Activated T-cell treated with anti-CD3 and anti-CD28 coated beads for 1 hour (primary cell): ENCODE measurements at regions not wholly inside any gene's neighbourhood (a gene's known extent, or its start where the extent isn't known, plus 50 kb on each side); places are given as distances from the start of the nearest gene placed in this dataset.
"Not testable (repeated sequence)": the region's sequence is repeated elsewhere in the genome, so short reads cannot be mapped to it uniquely, and the experiment has no call there.

Source experiments
- DNase-seq: peaks from one replicate; pipeline ENCODE4 v3.0.0-alpha.2; 2020; ENCODE audit warnings: low read depth

- not testable (repeated sequence) for DNase-seq
These were observed 321.6 kb upstream of the NT5E start for GRCh38 chr6:85128256-85128655.

- no peak for DNase-seq
These were observed 322.1 kb upstream of the NT5E start for GRCh38 chr6:85127696-85128243.

GRCh38 chr6:85127168-85127498 lies 322.8 kb upstream of the NT5E start:
- no peak for DNase-seq

- no peak for DNase-seq
These were observed 323.3 kb upstream of the NT5E start for GRCh38 chr6:85126485-85127167.

- DNase-seq = no peak
These were observed 324.4 kb upstream of the NT5E start for GRCh38 chr6:85125526-85125925.

GRCh38 chr6:85124472-85125354 lies 325.2 kb upstream of the NT5E start:
- no peak for DNase-seq

- DNase-seq = no peak
These were observed 328.7 kb upstream of the NT5E start for GRCh38 chr6:85121158-85121557.

- no peak for DNase-seq
These were observed 331.1 kb upstream of the NT5E start for GRCh38 chr6:85118652-85119235.

DNA sequence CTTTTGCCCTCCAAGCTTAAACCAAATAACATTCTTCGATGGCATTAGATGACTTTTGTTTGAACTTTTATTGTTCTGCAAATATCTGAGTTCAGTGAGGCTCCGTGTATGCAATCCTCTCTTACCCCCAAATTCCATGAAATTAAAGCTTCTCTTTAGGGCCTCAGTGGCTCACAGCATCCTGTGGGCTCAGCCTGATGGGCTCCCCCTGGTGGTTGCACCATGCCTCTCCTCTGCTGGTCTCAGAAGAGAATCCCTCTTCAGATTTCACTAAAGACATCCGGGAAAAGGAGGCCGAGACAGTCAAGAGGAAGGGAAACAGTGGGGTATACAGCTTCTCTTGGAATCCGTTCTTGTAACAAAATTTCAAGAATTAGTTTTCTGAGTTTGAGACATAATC lies 331.6 kb upstream of the NT5E start:
- DNase-seq = no peak

DNA sequence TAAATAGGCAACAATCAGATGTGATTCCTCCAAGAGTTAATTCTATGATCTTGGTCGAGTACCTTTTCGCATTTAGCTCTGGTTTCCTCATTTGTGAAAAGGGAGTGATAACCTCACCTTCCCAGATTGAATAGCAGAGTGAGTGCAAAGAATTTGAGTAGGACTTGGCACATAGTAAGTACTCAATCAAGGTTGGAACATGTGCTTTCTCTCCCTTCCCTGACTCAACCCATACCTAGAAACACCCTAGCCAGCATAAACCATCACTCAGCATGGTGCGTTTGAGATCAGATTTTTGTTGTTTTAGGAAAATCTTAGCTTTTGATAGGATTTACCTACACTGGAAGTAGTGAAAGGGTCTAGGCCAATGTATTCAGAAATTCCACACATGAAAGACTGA lies 333.4 kb upstream of the NT5E start:
- DNase-seq = no peak

- DNase-seq = no peak
These were observed 334.0 kb upstream of the NT5E start for GRCh38 chr6:85115876-85116275.

- no peak for DNase-seq
These were observed 334.5 kb upstream of the NT5E start for GRCh38 chr6:85115376-85115775.

DNA sequence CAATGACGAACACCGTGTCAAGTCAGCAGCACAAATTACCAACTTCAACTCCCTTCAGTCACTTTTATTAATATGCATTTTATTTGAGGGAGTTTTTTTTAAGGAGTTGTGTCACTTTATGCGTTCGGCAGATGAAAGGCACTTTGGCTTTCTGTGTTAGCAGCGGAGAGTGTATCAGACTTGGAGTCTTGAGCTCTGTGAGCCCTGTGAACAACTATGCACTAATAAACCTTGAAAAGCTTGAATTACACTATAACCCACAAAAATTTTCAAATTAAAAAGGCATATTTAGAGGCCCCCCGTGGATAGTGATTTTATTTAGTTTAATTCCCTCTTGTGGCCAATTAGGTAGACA lies 335.3 kb upstream of the NT5E start:
- no peak for DNase-seq

DNA sequence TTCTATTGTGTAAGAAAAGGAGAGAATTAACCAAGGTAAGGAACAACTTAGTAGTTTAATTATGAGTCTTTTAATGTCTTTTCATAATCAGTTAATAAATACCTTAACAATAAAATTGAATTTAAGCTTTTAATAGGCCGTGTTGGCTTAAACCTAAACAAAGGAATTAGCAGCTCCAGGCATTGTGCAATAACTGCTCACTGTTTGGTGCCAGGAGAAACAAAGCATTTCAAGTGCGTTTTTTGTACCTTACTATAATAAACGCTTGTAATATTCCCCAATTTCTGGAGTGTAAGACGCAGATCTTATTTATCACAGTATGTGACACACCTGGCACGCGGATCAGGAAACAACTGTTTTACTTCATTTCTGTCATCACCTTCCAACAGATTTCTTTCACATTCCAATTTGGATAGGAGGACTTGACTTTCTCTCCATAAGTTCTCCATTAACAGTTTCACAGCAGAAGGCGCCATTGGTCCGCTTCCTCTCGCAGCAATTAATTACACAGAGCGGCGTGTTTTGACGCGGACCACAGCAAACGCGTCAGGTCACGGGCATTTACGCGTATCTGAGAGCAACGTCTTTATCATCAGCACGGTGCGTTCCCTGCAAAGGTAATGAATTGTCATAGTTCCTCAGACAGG lies 335.8 kb upstream of the NT5E start:
- no peak for DNase-seq

DNA sequence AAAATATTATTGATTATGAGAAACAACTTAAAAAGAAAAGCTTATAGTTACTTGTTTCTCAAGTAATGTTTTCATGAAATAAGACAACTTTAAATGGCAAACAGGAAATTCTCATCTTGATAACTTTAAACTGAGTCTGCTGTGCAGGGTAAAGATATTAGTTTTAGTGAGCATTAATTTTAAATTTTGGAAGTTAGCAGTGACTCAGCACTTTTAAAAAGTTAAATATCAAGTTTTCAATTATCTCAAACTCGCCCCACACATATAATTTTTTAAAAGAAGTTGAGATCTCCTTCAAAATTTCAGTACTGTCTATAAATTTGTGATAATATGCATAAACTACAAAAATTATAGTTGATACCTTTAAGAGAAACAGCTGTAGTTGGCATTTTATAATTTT lies 337.3 kb upstream of the NT5E start:
- no peak for DNase-seq

GRCh38 chr6:85111481-85112011 lies 338.3 kb upstream of the NT5E start:
- no peak for DNase-seq

GRCh38 chr6:85110943-85111342 lies 338.9 kb upstream of the NT5E start:
- no peak for DNase-seq

DNA sequence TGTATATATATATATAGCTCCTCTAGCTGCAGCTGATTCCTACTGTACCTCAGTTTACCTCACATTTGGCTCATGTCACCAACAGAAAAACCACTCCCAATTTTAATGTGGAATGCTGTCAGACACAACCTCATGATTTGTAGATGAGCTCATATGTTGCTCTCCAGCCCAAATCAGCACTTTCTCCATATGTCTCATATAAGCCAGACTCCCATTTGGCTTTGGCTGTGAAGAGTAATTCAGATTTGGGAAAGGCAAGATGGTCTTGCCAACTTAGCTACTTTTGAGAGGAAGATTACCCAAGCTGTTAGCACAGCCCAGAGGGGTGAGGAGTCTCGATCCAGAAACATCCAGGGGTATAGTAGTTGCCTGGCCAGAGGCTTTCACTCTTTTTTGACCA lies 342.2 kb upstream of the NT5E start:
- DNase-seq = no peak

GRCh38 chr6:85096976-85097375 lies 332.6 kb upstream of the TBX18 start:
- no peak for DNase-seq

DNA sequence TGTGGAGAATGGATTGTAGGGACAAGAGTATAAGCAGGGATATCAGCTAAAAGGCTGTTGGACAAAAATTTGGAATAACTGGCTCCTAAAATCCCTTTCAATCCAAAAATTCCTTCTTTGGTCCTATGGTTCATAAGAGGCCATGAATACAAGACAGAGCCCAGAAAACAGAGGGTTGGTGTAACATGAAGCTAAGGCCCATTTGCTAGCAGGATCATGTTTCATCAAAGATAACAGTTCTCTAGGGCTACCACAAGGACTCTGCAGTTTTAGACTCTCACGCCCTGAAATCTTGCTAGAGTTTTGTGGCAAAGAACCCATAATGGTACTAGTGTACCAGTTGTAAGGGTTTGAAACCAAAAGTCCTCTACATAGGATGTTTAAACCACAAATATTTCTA lies 327.8 kb upstream of the TBX18 start:
- no peak for DNase-seq

GRCh38 chr6:85089255-85089654 lies 324.9 kb upstream of the TBX18 start:
- DNase-seq = no peak

- no peak for DNase-seq
These were observed 321.5 kb upstream of the TBX18 start for GRCh38 chr6:85085875-85086274.
